Peyer's patch (tissue), 4 donors: ENCODE measurements at regions not wholly inside any gene's neighbourhood (a gene's known extent, or its start where the extent isn't known, plus 50 kb on each side); places are given as distances from the start of the nearest gene placed in this dataset.

ENCODE experiments used
- DNase-seq, 3 donors: peaks; one replicate each; pipeline ENCODE4 v3.0.0-alpha.2; 2017 to 2019
- H3K27ac ChIP-seq, 4 donors: fragments of 200-600 bp; sonication (generic); one replicate each; pipeline ENCODE4 v1.5.1; 2016 to 2019
- H3K27me3 ChIP-seq, 2 donors: fragments of 200-600 bp; sonication (generic); one replicate each; pipeline ENCODE4 v1.5.1; 2019
- H3K36me3 ChIP-seq, 3 donors: fragments of 200-600 bp; sonication (generic); one replicate each; pipeline ENCODE4 v1.5.1; 2016 to 2019
- H3K4me1 ChIP-seq, 4 donors: fragments of 200-600 bp; sonication (generic); one replicate each; pipeline ENCODE4 v1.5.1; 2016 to 2019
- H3K4me3 ChIP-seq, 4 donors: fragments of 200-600 bp; sonication (generic); 1 replicate in 3 of 4; 2 replicates in 1 of 4; pipeline ENCODE4 v1.5.1; 2016 to 2019; ENCODE audit warnings: mild to moderate bottlenecking in 1 of 4
- H3K9me3 ChIP-seq, 4 donors: fragments of 200-600 bp; sonication (generic); one replicate each; pipeline ENCODE4 v1.5.1; 2016 to 2019; ENCODE audit warnings: mild to moderate bottlenecking in 1 of 4
- CTCF ChIP-seq, 6 experiments: fragments of 450-650 bp in 4 of 6; fragments of 200-600 bp in 2 of 6; sonication (generic) in 1 of 6; IDR thresholded peaks; one replicate each; pipeline ENCODE4 v1.5.1; 2017 to 2019; ENCODE audit warnings: antibody characterized with exemption in 6 of 6, mild to moderate bottlenecking in 3 of 6, moderate library complexity in 1 of 6
- POLR2A ChIP-seq, 2 donors: fragments of 450-650 bp; IDR thresholded peaks; one replicate each; pipeline ENCODE4 v1.5.1; 2017; ENCODE audit warnings: antibody characterized with exemption in 2 of 2, mild to moderate bottlenecking in 2 of 2, moderate library complexity in 2 of 2

DNA sequence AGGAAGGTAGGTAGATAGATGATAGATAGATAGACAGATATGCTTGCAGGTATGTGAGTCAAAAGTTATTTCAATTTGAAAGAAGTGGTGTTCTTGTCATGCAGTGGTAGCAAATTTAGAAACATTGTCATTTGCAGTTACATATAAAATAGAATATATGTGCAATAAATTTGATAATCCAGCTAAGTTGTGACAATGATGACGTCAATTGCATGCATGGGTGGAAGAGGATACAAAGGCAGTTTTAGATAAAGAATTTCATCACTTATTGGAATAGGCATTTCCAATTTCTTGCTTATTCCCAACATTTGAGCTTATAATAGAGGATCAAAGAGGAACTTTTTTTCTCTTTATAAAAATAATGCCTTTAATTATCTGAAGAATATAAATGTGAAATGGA lies 99.2 kb upstream of the KCNJ16 start:
- Histone ChIP-seq H3K36me3 (no peaks in the 10 kb centered on the region), H3K9me3 (no peaks in the 10 kb centered on the region), H3K4me1 (no peaks in the 10 kb centered on the region), H3K4me3 (no peak overlapping the region), H3K27me3 (no peaks in the 10 kb centered on the region), H3K27ac (no peak overlapping the region)
- TF ChIP-seq CTCF (IDR thresholded peaks at IDR 0.05): no peak
- TF ChIP-seq POLR2A (IDR thresholded peaks at IDR 0.05): no peak
- no peak for DNase-seq

DNA sequence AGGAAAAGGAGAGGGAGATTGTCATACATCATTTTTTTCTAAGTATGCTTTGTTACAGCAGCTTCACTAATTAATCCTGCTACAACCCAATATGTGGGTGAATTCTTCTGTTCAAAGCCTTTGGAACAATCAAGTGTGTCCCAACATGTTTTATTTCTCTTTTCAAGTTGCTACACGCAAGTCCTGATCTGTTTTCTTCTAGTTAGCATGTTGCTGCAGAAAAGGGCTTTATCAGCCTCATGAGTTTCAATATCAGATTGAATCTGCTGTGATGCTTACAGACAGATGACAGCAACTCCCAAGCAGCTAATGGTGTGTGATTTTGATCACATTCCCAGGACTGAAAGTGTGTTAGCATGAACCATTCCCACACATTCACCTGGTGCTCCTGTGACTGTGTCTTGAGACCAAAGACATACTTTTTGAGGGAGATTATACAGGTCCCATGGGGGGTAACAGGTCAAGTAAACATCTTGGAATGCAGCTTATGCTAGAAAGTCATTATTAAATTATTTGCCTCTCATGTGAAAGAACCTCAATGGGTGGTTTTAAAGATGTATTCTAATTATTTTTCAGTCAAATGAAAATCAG lies 96.9 kb upstream of the KCNJ16 start:
- Histone ChIP-seq H3K9me3 (no peaks in the 10 kb centered on the region), H3K4me1 (no peaks in the 10 kb centered on the region), H3K27ac (no peak overlapping the region), H3K27me3 (no peaks in the 10 kb centered on the region), H3K4me3 (no peak overlapping the region), H3K36me3 (no peaks in the 10 kb centered on the region)
- TF ChIP-seq CTCF (IDR thresholded peaks at IDR 0.05) (no peak), POLR2A (IDR thresholded peaks at IDR 0.05) (no peak)
- DNase-seq: no peak

DNA sequence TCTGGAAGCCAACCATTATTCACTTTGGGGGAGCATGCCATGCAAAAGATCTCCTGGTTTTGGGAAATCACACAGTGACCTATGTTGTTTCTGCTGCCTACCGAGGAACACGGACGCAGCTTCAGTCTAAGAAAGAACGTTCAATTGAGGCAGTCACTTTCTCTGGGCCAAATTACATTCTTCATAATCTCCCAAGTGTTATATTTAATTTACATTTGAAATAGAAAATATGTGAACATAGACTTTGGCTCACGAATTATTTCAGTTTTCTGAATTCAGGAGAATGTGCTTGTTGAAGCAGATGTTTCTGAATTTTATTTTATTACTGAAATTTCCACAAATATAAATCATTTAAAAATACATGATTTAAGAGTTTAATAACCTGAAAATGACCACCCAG lies 93.6 kb upstream of the KCNJ16 start:
- Histone ChIP-seq H3K4me1 (no peaks in the 10 kb centered on the region), H3K36me3 (no peaks in the 10 kb centered on the region), H3K27me3 (no peaks in the 10 kb centered on the region), H3K9me3 (no peaks in the 10 kb centered on the region), H3K4me3 (no peak overlapping the region), H3K27ac (no peak overlapping the region)
- no peak for DNase-seq
- TF ChIP-seq POLR2A (IDR thresholded peaks at IDR 0.05) (no peak), CTCF (IDR thresholded peaks at IDR 0.05) (no peak)

GRCh38 chr17:69995476-69995875 lies 79.5 kb upstream of the KCNJ16 start:
- Histone ChIP-seq H3K27me3 (no peaks in the 10 kb centered on the region), H3K9me3 (no peaks in the 10 kb centered on the region), H3K36me3 (no peaks in the 10 kb centered on the region), H3K4me3 (no peak overlapping the region), H3K4me1 (peaks cover 0 to 3% (median 0%) of the 10 kb centered on the region in 4 donors), H3K27ac (no peak overlapping the region)
- DNase-seq: no peak
- TF ChIP-seq POLR2A (IDR thresholded peaks at IDR 0.05): no peak
- TF ChIP-seq CTCF (IDR thresholded peaks at IDR 0.05): no peak

DNA sequence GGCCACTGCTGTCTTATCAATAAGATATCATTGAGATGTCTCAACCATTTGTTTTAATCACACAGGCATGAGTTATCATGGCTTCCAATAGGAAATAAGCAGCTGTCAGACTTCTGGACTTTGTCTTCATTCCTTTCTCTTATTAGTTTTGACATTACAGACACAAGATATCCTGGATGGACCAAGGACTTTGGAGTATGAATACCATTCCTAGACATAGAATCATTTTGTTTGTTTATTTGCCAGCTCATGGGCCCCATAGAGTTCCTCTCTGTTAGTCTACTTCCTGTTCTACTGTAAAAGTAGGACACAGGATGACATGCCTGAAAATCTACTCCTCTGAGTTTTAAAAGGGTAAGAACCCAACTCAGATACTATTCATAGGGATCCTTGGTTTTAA lies 77.7 kb upstream of the KCNJ16 start:
- no peak for DNase-seq
- TF ChIP-seq CTCF (IDR thresholded peaks at IDR 0.05) (no peak), POLR2A (IDR thresholded peaks at IDR 0.05) (no peak)
- peak overlapping the region in 2 of 4 donors; percentile 12 to 32 for H3K27ac ChIP-seq
- no peaks in the 10 kb centered on the region for H3K27me3 ChIP-seq
- peaks cover 0 to 3% (median 0%) of the 10 kb centered on the region in 4 donors for H3K4me1 ChIP-seq
- H3K4me3 ChIP-seq: no peak overlapping the region
- H3K36me3 ChIP-seq: no peaks in the 10 kb centered on the region
- no peaks in the 10 kb centered on the region for H3K9me3 ChIP-seq

- DNase-seq: no peak
- Histone ChIP-seq H3K36me3 (no peaks in the 10 kb centered on the region), H3K4me3 (no peak overlapping the region), H3K27ac (no peak overlapping the region), H3K9me3 (no peaks in the 10 kb centered on the region), H3K27me3 (no peaks in the 10 kb centered on the region), H3K4me1 (peaks cover 0 to 3% (median 0%) of the 10 kb centered on the region in 4 donors)
- TF ChIP-seq CTCF (IDR thresholded peaks at IDR 0.05) (no peak), POLR2A (IDR thresholded peaks at IDR 0.05) (no peak)
Measured at GRCh38 chr17:69999253-69999652, 75.8 kb upstream of the KCNJ16 start.
